K562 (cell line): ENCODE measurements at regions not wholly inside any gene's neighbourhood (a gene's known extent, or its start where the extent isn't known, plus 50 kb on each side); places are given as distances from the start of the nearest gene placed in this dataset.
A peak's percentile ranks its signal among the peaks of the same experiment; 100 is the strongest.

Source experiments
- ARID1B ChIP-seq: fragments of 450-650 bp; IDR thresholded peaks from 2 replicates; pipeline ENCODE4 v1.6.1; 2016; ENCODE audit warnings: antibody characterized with exemption, mild to moderate bottlenecking, inconsistent platforms
- ATF1 ChIP-seq, 2 experiments: fragments of 450-650 bp in 1 of 2; IDR thresholded peaks; 2 replicates each; pipeline ENCODE4 v1.6.1; 2016; ENCODE audit warnings: missing compliant biosample characterization in 1 of 2, missing genetic modification characterization in 1 of 2
- ATF3 ChIP-seq, 2 experiments: fragments of 450-650 bp in 1 of 2; sonication (generic) in 1 of 2; formaldehyde crosslinking in 1 of 2; IDR thresholded peaks in 1 of 2; conservative IDR thresholded peaks in 1 of 2; 2 replicates each; pipeline versions ENCODE4 v1.6.1 to v1.8.1; 2016 to 2023; ENCODE audit warnings: mild to moderate bottlenecking in 2 of 2, moderate library complexity in 2 of 2, inconsistent platforms in 1 of 2, missing genetic modification reagents in 1 of 2
- ESRRA ChIP-seq: fragments of 450-650 bp; IDR thresholded peaks from 2 replicates; pipeline ENCODE4 v1.6.1; 2014; ENCODE audit warnings: low read depth, mild to moderate bottlenecking, moderate library complexity, borderline replicate concordance
- GATA2 ChIP-seq: sonication (generic); formaldehyde crosslinking; IDR thresholded peaks from 2 replicates; pipeline ENCODE4 v1.4.0; 2020; ENCODE audit warnings: mild to moderate bottlenecking, missing genetic modification reagents
- HDAC3 ChIP-seq: fragments of 450-650 bp; IDR thresholded peaks from 2 replicates; pipeline ENCODE4 v1.6.1; 2018; ENCODE audit warnings: borderline replicate concordance, mild to moderate bottlenecking, moderate library complexity; ENCODE audit not compliant: partially characterized antibody
- HDAC6 ChIP-seq: IDR thresholded peaks from 2 replicates; pipeline ENCODE4 v1.6.1; 2012; ENCODE audit warnings: low read depth, mild to moderate bottlenecking, control low read depth, inconsistent platforms, low read length, moderate library complexity
- MAFG ChIP-seq: fragments of 450-650 bp; conservative IDR thresholded peaks from 2 replicates; pipeline ENCODE4 v1.6.1; 2016; ENCODE audit warnings: missing genetic modification characterization, missing compliant biosample characterization
- MTA1 ChIP-seq: fragments of 450-650 bp; IDR thresholded peaks from 2 replicates; pipeline ENCODE4 v1.6.1; 2017; ENCODE audit warnings: borderline replicate concordance
- NR4A1 ChIP-seq, 2 experiments: fragments of 250-450 bp in 1 of 2; fragments of 450-650 bp in 1 of 2; sonication (Bioruptor Pico) in 1 of 2; IDR thresholded peaks; 2 replicates each; pipeline versions ENCODE4 v1.4.0 to v1.6.1; 2016 to 2020; ENCODE audit warnings: mild to moderate bottlenecking in 2 of 2, missing compliant biosample characterization in 1 of 2, missing genetic modification characterization in 1 of 2, moderate library complexity in 1 of 2
- RBM17 ChIP-seq: fragments of 200-400 bp; formaldehyde crosslinking; IDR thresholded peaks from 2 replicates; pipeline ENCODE4 v1.6.1; 2017; ENCODE audit warnings: low read depth, mild to moderate bottlenecking, low read length, borderline replicate concordance
- SETDB1 ChIP-seq: IDR thresholded peaks from one replicate; pipeline ENCODE4 v1.6.1; 2012; ENCODE audit warnings: low read length, control low read depth, inconsistent platforms
- SREBF2 ChIP-seq: sonication (generic); formaldehyde crosslinking; IDR thresholded peaks from 2 replicates; pipeline ENCODE4 v1.4.0; 2020; ENCODE audit warnings: mild to moderate bottlenecking, missing genetic modification reagents
- STAG1 ChIP-seq: sonication (generic); formaldehyde crosslinking; IDR thresholded peaks from 2 replicates; pipeline ENCODE4 v1.5.0; 2020; ENCODE audit warnings: missing genetic modification reagents, borderline replicate concordance
- TCF7 ChIP-seq: sonication (generic); IDR thresholded peaks from 2 replicates; pipeline ENCODE4 v1.6.1; 2016; ENCODE audit warnings: antibody characterized with exemption, borderline replicate concordance
- U2AF1 ChIP-seq: fragments of 200-400 bp; formaldehyde crosslinking; optimal IDR thresholded peaks from 2 replicates; pipeline ENCODE3; 2017; ENCODE audit warnings: mild to moderate bottlenecking, low read depth, low read length, moderate library complexity
- ZC3H11A ChIP-seq: IDR thresholded peaks from 2 replicates; pipeline ENCODE4 v1.6.1; 2012; ENCODE audit warnings: low read depth, low read length, improper control_type of control experiment
- ZFP30 ChIP-seq: fragments of 250-450 bp; sonication (Bioruptor Pico); IDR thresholded peaks from 2 replicates; pipeline ENCODE4 v1.8.0; 2022; ENCODE audit warnings: moderate library complexity, mild to moderate bottlenecking, inconsistent platforms, borderline replicate concordance
- ZKSCAN8 ChIP-seq: fragments of 200-800 bp; sonication (Bioruptor generic); IDR thresholded peaks from 2 replicates; pipeline ENCODE4 v1.6.1; 2016; ENCODE audit warnings: missing genetic modification characterization, missing compliant biosample characterization
- ZNF121 ChIP-seq: sonication (generic); formaldehyde crosslinking; conservative IDR thresholded peaks from 2 replicates; pipeline ENCODE4 v1.8.0; 2022; ENCODE audit warnings: missing genetic modification reagents
- ZNF263 ChIP-seq: sonication (generic); formaldehyde crosslinking; IDR thresholded peaks from 2 replicates; pipeline ENCODE4 v1.8.0; 2022; ENCODE audit warnings: mild to moderate bottlenecking, missing genetic modification reagents, borderline replicate concordance
- ZNF316 ChIP-seq: fragments of 450-650 bp; IDR thresholded peaks from 2 replicates; pipeline ENCODE4 v1.6.1; 2016
- ZNF398 ChIP-seq: fragments of 250-450 bp; sonication (Bioruptor Pico); IDR thresholded peaks from 2 replicates; pipeline ENCODE4 v1.8.0; 2021; ENCODE audit warnings: moderate library complexity, mild to moderate bottlenecking, inconsistent platforms
- ZNF449 ChIP-seq: fragments of 250-450 bp; sonication (Bioruptor Pico); IDR thresholded peaks from 2 replicates; pipeline ENCODE4 v1.8.0; 2022; ENCODE audit warnings: moderate library complexity, mild to moderate bottlenecking, inconsistent platforms
- ZNF830 ChIP-seq: fragments of 250-450 bp; sonication (Bioruptor Pico); IDR thresholded peaks from 2 replicates; pipeline ENCODE4 v1.5.0; 2021; ENCODE audit warnings: mild to moderate bottlenecking

- TF ChIP-seq ZNF449 (no peak), MTA1 (no peak), ATF1 (CRISPR knock-in tag; IDR thresholded peaks at IDR 0.05) (no peak), ATF1 (tag; IDR thresholded peaks at IDR 0.05) (0 out of 2 replicates have a peak, but pooled peaks have one; percentile 25), RBM17 (no peak), STAG1 (CRISPR knock-in tag) (no peak), ESRRA (peak; percentile 80), NR4A1 (CRISPR knock-in tag; IDR thresholded peaks at IDR 0.05) (no peak), NR4A1 (tag; IDR thresholded peaks at IDR 0.05) (no peak), ZNF121 (CRISPR knock-in tag) (no peak), ZNF398 (no peak), U2AF1 (no peak), HDAC3 (peak; percentile 35), TCF7 (no peak), ZNF316 (no peak), ZNF263 (CRISPR knock-in tag) (no peak), MAFG (no peak), ZNF830 (CRISPR knock-in tag) (no peak), ZKSCAN8 (no peak), HDAC6 (no peak), ZC3H11A (no peak), SETDB1 (no peak), ZFP30 (CRISPR knock-in tag) (no peak), SREBF2 (no peak), GATA2 (peak; percentile 32; the same call in 1 of the 2 replicates), ATF3 (IDR thresholded peaks at IDR 0.05) (no peak), ATF3 (CRISPR knock-in tag; conservative IDR thresholded peaks at IDR 0.05) (no peak), ARID1B (peak; percentile 87)
Observed at GRCh38 chr17:55661963-55662834, 60.5 kb downstream of the TMEM100 start (continued).
